Thyroid gland (tissue), 4 donors: ENCODE measurements at regions not wholly inside any gene's neighbourhood (a gene's known extent, or its start where the extent isn't known, plus 50 kb on each side); places are given as distances from the start of the nearest gene placed in this dataset.

Experiments
- POLR2A ChIP-seq, 2 donors: fragments of 450-650 bp; IDR thresholded peaks; one replicate each; pipeline ENCODE4 v1.6.1; 2017; ENCODE audit warnings: antibody characterized with exemption in 2 of 2, mild to moderate bottlenecking in 2 of 2, moderate library complexity in 1 of 2
- TF ChIP-seq, protein P1 (sequence below), 6 experiments: fragments of 200-600 bp in 3 of 6; fragments of 450-650 bp in 3 of 6; sonication (generic) in 3 of 6; IDR thresholded peaks; one replicate each; pipeline ENCODE4 v1.5.1; 2016 to 2019; ENCODE audit warnings: antibody characterized with exemption in 6 of 6, mild to moderate bottlenecking in 2 of 6, inconsistent platforms in 1 of 6, moderate library complexity in 1 of 6

GRCh38 chr20:22794200-22794599 lies 209.8 kb upstream of the FOXA2 start:
- TF ChIP-seq, protein P1, sequence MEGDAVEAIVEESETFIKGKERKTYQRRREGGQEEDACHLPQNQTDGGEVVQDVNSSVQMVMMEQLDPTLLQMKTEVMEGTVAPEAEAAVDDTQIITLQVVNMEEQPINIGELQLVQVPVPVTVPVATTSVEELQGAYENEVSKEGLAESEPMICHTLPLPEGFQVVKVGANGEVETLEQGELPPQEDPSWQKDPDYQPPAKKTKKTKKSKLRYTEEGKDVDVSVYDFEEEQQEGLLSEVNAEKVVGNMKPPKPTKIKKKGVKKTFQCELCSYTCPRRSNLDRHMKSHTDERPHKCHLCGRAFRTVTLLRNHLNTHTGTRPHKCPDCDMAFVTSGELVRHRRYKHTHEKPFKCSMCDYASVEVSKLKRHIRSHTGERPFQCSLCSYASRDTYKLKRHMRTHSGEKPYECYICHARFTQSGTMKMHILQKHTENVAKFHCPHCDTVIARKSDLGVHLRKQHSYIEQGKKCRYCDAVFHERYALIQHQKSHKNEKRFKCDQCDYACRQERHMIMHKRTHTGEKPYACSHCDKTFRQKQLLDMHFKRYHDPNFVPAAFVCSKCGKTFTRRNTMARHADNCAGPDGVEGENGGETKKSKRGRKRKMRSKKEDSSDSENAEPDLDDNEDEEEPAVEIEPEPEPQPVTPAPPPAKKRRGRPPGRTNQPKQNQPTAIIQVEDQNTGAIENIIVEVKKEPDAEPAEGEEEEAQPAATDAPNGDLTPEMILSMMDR (IDR thresholded peaks at IDR 0.05): no peak
- TF ChIP-seq POLR2A (IDR thresholded peaks at IDR 0.05): no peak
